Renal pelvis (tissue), 1 donor: ENCODE measurements at regions not wholly inside any gene's neighbourhood (a gene's known extent, or its start where the extent isn't known, plus 50 kb on each side); places are given as distances from the start of the nearest gene placed in this dataset.

ENCODE experiments used
- DNase-seq: peaks from one replicate; pipeline ENCODE4 v3.0.0-alpha.2; 2013

DNA sequence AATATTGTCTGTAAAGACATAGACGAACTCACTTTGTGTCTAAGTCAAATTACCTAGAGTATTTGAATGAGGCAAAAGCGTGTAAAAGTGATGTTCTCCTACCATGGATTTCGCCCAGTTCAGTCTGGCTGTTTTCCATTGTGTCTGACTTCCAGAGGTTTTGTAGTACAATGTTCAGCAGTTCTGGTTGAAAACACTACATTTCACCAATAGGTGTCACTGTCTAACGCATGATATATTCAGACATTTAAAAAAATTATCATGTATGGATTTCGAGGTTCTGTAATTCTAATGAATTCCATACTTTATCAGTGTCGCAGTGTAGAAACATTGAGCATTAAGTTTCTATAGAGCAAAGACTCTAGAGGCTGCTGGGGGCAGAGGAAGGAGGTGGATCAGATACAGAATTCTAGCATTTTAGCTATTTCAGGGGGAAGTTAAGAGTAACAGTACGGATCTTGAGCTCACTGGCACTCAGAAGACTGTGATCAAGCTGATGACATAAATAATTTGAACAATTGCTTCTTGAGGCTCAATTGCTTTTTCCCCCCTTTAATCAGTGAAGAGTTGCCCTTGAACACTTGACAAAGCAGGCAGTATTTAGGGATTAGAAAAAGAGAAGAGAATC is 196.9 kb upstream of the RHOBTB1 start:
- DNase-seq, result peak; percentile 69

DNA sequence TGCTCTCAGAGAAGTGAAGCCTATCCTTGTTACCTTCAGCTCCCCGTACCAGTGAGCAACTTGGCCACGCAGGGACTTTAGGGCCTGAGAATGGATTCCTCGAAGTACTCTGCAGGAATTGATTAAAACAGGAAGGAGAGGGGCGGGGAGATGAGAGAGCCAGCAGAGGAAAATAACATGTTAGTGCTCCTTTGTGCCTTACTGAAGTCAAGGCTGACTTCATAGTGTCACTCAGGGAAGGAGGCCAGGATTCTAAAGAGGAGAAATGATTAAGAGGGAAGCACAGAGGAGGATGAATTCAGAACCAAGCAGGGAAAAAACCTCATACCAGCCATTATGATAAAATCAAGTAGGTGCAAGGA is 195.6 kb upstream of the RHOBTB1 start:
- no peak for DNase-seq

DNA sequence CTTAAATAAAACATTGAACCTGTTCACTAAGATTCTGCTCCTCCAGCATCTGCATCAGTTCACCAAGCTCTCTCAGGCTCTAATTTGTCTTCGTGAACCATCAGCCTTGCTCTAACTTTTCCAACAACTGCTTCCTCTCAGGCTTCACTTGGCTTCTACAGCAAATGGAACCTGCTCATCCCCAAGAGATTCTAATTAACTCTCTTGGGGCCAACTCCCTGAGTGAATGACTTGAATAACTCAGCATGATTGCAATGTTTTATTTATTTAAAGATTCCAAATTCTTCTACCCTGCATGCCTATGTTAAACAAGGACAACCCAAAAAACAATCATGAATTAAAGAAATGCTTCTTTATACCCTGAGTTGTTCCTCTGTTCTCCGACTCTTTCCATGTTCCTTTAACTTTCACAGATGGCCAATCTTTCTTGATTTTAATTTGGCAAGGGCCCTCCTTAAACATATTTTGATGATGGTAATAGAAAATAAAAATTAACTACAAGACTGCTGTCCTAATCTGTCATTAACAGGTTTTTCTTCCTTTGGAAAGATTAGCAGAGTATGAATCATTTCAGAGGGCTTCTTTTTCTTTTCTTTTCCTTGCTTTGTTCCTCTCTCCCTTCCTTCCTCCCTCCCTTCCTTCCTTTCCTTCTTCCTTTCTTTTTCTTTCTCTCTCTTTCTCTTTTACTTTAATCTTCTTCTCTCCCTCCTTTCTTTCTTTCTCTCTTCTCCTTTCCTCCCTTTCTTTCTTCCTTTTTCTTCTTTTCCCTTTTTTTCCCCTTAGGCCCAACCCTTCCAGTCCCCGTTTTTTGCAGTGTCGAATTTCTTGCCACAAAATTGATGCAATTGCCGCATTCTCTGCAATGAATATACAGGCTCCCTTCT is 195.0 kb upstream of the RHOBTB1 start:
- no peak for DNase-seq

DNA sequence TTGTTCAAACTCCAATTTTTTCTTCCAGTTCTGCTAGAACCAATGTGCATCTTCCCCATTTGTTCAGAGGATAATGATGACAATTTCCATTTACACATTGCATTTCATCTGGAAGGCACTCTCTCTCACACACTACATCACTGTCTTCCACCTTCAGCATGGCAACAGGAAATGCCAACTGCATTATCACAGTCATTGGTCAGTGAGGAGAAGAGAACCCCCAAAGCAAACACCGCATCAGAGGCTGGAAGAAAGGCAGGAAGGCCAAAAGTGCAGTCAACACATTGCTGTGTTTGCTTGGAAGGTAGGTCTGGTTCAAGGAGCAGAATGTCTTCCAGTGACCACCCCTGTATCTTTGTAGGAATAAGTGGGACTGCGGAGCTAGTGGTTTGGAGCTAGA is 192.2 kb upstream of the RHOBTB1 start:
- DNase-seq, result no peak

DNA sequence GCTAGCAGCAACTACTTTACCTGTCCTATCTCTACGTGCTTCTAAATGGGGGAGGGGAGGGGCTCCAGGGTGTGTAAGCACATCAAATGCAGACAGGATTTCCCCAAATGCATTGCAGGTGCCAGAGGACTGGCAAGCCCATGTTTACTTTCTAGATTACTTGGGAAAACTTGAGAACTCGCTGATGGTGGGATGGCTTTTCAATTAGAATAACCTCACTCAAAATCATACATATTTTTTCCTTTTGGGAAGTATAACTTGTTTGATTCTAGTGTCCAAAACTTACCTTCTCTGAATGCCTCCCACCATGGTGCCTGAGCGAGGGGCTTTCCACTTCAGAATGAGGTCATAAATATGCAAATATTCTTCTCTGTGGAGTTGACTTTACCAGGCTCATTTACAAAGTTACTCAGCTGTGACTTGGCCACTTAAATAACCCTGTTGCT is 191.3 kb upstream of the RHOBTB1 start:
- peak; percentile 26 for DNase-seq

DNA sequence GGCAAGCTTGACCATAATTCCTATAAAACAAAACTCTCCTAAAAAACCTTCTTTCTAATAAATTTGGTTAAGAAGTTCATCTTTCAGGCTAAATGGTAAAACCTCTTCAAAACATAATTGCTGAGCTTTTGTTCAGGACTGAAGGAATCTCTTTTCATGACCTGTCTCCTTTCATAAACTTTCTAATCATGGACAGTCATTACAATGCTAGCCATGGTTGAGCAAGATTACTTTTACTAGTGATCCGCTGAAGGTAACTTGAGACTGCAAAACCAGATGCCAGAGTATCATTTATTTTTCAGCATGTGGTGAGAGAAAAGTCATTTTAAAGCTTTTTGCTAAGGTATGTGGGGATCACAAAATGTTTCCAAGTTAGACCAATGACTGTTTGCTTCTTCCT is 186.4 kb upstream of the RHOBTB1 start:
- DNase-seq, result peak; percentile 15

DNA sequence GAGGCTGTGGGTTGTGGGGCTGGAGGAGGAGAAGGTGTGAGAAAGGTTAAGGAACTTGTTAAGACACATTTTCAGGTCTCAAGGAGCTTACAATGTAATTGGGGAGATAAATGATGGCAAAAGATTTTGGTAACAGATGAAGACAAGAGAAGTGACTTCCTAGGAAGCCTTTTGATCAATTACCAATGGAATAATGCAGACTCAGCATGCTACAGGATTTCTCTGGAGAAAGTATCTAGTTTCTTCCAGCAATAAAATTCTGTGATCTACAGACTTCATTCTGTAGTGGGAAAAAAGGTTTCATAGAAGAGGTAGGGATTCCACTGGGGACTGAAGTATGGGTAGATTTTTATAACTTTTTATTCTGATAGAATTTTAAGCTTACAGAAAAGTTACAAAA is 184.2 kb upstream of the RHOBTB1 start:
- no peak for DNase-seq

DNA sequence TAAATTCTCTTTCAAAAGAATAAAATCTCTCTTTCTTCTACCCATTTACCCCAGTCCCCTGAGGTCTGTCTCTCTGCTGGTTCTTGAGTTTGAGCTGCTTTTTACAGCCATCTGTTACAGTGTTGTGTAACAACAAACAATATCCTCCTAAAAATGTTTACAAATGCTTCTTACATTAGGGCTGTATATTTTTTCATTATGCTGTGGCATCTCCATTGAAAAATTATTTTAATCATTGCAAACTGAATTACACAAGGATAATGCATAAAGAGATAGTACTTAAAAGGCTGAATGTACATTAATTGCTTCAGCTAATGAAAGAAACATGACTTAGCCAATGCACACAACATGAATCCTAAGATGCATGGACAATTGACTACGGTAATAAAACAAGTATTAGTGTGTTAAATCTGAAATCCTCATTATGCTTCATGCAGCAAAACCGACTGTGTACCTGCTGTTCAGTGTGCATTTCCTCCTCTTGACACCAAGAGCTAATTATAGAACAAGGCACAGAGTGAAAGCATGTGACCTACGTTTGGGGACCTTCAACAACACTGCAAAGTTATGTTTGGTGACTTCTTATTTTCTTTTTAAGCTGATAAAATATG is 181.7 kb upstream of the RHOBTB1 start:
- DNase-seq, result no peak

DNA sequence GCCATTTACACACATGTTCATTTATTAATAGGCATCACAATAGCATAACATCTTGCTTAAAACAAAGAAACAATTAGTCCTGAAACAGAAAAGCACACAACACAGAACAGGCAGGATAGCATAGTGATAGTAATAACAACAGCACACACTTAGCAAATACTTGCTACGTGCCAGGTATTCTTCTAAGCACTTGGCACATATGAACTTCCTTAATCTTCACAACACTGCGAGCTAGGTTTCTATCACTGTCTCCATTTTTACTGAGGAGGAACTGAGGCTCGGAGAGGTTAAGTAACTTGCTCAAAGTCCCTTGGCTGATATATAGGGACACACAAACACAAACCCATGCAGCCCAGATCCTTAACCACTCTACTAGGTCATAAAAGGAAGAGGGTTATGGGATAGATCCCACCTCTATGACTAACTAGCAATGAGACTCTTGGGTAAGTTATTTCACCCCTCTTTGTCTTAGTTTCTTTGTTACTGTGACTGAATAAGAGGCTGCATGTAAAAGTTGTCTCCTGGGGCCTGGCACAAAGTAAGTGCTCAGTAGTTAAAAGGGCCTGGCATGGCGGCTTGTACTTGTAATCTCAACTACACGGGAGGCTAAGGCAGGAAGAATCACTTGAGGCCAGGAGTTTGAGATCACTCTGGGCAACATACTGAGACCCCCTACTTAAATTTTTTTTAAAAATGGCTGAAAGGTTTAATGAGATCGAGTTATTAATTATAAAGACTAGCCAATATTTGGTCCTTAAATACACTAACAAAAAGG is 181.0 kb upstream of the RHOBTB1 start:
- no peak for DNase-seq

DNA sequence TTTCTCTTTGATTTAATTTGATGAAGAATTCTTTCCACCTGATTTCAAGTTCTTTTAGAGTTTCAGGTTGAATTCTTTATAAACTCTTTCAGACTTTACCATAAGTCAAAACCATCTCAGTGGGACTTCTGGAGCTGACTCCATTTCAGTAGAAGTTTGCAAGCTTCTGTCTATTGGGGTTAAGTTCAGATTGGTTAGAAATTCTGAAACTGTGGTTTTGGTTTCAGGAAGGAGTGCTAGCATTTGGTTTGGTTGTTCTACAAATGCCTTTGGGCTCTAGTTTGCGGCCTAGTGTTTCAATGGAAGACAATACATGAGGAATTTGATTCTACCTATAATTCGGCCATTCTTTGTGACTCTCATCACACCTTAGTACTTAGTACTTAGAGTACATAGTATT is 176.8 kb upstream of the RHOBTB1 start:
- no peak for DNase-seq

DNA sequence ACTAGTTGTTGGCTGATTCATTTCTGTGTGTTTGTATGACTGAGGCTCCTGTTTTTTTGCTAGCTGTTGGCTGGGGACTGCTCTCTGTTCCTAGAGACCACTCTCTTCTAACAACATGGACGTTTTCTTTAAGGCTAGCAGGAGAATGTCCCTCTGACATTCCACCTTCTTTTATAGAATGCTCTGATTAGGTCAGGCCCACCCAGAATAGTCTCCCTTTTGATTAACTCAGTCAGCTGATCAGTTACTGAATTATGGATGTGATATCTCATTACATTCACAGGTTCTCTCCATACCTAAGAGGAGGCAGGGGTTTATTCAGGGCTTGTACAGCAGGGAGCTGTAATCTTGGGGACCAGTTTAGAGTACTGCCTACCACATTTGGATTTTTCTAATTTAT is 175.6 kb upstream of the RHOBTB1 start:
- DNase-seq, result no peak

DNA sequence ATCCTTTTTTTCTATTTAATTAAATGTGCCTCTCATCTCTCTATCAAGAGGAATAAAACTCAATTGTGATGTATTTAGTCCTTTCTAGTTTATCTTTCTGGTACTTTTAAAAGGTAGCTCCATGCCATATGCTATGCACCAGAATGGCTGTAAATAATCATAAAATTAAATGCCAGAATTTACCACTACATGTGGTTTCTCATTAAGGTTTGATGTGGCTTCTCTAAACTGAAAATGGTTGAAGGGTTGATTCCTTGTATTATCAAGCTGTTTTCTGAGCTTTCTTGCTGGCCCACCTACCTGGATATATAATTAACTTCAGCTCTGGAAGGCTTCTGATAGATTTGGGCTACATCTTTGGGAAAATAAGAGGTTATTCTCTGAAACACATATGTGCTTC is 171.9 kb upstream of the RHOBTB1 start:
- no peak for DNase-seq

DNA sequence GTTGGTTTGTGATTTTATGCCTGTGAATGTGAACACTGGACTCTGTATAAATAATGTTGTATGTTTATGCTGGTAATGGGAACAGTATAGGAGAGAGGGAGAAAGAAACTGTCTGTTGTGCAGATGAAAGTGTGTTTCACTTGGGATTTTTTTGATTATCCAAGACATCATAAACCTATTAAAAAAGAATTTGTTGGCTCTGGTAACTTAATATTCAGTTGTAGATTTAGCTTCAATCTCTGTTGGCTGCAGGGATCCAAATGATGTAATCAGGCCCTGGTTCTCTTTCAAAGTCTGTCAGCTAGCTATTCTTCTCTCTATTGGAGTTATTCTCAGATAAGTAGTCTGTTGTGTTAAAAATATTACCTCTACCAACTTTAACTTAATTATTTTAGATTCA is 168.8 kb upstream of the RHOBTB1 start:
- no peak for DNase-seq

DNA sequence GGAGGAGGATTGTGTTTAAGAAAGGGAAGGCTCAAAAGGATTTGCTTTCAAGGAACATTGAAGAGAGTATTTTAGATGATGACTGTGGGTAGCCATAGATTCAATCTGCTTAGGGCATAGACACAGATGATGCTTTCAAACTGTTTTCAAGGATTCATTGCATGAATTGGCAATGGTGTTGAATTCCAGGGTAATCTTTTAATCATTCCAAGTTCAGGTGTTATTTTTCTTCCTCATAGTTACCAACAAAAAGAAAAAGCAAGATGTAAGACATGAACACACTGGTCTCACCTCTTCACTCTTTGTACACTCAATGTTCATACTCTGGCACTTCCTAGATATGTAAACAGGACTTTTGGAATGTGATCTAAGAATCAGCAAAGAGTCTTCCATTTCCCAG is 167.0 kb upstream of the RHOBTB1 start:
- no peak for DNase-seq

DNA sequence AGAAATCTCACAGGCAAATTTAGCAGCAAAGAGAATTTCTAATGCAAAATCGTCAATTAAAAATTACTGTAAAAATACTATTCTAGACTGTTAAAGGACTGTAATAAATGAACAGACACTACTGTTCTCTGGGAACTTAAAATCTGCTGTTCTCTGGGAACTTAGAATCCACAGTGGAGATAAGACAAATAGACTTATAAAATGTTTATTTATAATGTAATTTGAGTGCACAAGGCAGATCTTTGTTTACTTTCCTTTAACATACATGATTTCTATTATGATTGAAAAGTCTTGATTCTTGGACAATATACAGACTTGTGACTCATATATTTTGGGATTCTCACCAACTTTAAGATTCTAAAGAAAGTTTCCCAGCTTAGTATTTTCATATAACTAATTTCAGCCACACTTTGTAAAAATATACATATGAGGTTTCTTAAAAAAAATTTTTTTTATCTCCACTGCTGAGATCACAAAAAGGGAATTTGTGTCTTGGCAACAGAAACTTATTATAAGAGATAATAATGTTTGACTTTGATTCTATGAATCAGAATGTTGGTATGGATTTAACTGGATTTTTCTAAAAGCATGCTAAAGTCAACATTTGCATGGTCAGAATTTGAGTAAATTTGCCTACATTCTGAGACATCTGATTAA is 166.3 kb upstream of the RHOBTB1 start:
- no peak for DNase-seq

DNA sequence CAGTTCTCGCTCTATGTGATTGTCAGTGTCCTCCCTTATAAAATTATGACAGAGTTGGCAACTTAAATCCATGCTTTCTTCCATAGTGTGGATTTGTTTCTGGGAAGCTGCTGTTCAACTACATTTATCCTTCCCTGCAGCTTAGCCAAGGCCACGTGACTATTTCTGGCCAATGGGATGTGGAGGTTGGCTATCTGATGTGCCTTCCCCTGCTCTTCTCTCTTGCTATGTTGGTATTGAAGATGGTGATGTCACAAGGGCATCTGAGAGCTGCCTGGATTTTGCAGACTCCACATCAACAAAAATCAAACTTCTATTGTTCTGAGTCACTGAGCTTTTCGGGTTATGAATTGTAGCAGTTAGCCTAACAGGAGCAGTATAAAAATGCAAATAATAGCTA is 164.9 kb upstream of the RHOBTB1 start:
- no peak for DNase-seq

DNA sequence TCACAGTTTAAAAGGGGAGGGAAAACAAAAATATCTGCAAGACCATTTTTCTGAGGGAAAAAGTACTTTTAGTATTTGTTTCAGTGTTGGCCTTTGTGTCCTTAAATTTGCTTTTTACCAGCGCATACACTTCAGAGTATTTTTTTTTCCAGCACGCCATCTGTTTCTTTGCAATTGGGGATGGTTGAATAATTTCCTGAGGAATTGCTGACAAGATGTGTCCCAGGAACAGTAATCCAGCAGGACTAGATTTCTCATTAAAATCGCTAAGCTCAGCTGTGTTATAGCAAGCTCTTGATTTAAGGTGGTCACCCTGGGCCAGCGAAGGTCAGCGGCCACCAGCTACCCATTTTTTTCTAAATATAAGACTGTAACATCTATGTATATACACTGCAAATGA is 156.9 kb upstream of the RHOBTB1 start:
- DNase-seq, result peak; percentile 40

DNA sequence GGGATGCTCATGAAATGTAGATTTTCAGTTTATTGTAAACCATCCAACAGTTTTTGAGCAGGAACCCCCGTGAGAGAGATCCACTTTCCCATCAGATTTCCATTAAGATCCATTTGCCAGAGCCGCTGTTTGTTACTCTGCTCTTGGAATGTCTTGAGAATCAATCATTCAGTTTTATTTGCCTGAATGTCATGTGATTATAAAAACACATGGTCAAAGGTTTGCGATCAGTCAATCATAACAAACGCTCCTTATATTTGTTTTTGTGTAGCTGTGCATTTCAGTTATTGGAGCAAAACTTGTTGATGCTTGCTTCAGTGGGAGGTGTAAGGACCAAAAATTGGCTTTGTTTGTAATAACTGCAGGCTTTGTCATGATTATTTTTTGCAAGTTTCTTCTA is 155.8 kb upstream of the RHOBTB1 start:
- DNase-seq, result no peak

DNA sequence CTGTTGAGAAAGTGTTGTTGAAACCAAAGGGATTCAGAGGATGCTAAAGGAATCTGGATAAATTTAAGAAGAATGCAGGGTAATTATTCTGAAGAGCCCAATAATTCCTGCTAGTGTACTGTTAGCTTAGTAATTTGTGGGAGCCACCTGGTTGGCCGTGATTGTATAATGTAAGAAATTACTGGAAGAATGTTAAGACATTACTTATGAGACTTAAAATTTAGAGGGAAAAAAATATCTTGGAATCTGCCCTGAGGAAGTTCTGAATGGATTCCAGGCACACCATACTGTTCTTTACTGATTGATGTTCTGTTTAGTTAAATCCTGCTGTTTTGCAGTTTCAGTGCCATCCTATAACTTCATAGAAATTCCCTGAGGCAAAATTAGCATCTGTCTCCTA is 155.0 kb upstream of the RHOBTB1 start:
- no peak for DNase-seq

DNA sequence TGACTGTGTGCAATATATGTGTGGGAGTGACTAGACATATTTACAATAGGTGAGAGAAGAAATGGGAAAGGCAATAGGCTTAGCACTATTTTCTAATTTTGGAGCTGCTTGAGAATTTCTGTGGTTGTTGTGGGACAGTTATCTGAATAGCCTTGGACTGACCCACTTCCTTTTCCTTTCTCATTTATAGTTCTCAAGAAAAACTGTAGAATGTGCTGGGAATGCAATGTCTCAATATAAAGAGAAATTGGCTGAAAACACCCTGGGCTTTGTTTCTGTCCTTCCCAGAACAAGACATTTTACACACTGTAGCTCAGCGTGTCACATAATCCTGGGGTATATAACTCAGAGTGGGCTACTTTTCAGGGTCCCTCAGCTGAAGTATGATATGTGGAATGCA is 153.0 kb upstream of the RHOBTB1 start:
- no peak for DNase-seq

DNA sequence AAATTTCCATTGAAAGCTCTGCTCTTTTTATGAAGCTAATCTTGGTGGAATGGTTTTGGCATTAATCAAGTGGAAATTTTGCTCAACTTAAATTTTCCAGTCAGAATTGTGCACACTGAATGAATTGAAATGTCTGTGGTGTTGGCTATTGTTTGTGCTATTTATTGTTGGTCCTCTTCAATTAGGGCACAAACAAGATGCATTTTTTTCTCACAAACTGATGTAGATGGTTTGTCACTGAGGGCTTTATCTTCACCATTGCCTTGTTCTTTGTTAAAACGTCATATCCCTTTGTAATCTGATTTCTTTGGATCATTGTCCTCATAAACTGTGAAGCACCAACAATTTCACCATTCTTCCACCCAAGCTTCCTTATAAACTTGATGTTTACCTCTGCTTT is 152.1 kb upstream of the RHOBTB1 start:
- no peak for DNase-seq

DNA sequence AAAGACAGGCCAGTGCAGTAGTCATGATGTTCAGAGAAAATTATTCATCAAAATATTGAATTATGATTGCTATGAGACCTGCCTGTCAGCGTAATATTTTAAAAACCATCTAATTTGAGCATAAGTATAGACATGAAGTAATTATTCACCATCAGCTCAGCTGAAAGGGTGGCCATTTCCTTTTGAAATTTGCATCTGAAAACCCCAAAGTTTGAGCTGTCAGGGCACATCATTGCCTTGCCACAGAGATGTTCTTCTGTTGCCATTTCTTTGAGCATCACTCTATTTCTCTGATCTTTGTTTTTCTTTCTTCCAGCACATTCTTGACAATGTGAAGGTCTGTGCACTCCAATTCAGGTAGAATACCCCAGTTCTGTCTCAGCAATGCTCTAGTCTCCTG is 147.5 kb upstream of the RHOBTB1 start:
- no peak for DNase-seq
